Heart left ventricle (tissue), 16 donors: ENCODE measurements at regions not wholly inside any gene's neighbourhood (a gene's known extent, or its start where the extent isn't known, plus 50 kb on each side); places are given as distances from the start of the nearest gene placed in this dataset.

ENCODE experiments used
- ATAC-seq, 4 donors: fragments of 200-7000 bp; cut with Tn5 transposase; one replicate each; pipeline ENCODE4 v1.9.1; 2020 to 2022; ENCODE audit warnings: moderate library complexity in 4 of 4, mild to moderate bottlenecking in 3 of 4, moderate number of reproducible peaks in 1 of 4
- DNase-seq, 5 donors: peaks; one replicate each; pipeline ENCODE4 v3.0.0-alpha.2; 2020
- H3K27ac ChIP-seq, 12 donors: fragments of 200-600 bp; sonication (generic) in 4 of 12; one replicate each; pipeline versions ENCODE4 v1.5.0 to v1.8.0; 2016 to 2022; ENCODE audit warnings: mild to moderate bottlenecking in 2 of 12
- H3K27me3 ChIP-seq, 9 donors: fragments of 200-600 bp; sonication (generic) in 2 of 9; one replicate each; pipeline versions ENCODE4 v1.5.1 to v1.8.0; 2016 to 2022; ENCODE audit warnings: mild to moderate bottlenecking in 3 of 9
- H3K36me3 ChIP-seq, 9 donors: fragments of 200-600 bp; sonication (generic) in 2 of 9; one replicate each; pipeline versions ENCODE4 v1.5.0 to v1.8.0; 2018 to 2022; ENCODE audit warnings: mild to moderate bottlenecking in 2 of 9
- H3K4me1 ChIP-seq, 12 donors: fragments of 200-600 bp; sonication (generic) in 4 of 12; one replicate each; pipeline versions ENCODE4 v1.5.0 to v1.8.0; 2016 to 2022; ENCODE audit warnings: mild to moderate bottlenecking in 3 of 12
- H3K4me3 ChIP-seq, 12 donors: fragments of 200-600 bp; sonication (generic) in 4 of 12; one replicate each; pipeline versions ENCODE4 v1.5.0 to v1.8.0; 2017 to 2022; ENCODE audit warnings: mild to moderate bottlenecking in 9 of 12, moderate library complexity in 4 of 12
- H3K9me3 ChIP-seq, 12 donors: fragments of 200-600 bp; sonication (generic) in 4 of 12; one replicate each; pipeline versions ENCODE4 v1.5.0 to v1.8.0; 2016 to 2022; ENCODE audit warnings: mild to moderate bottlenecking in 1 of 12
- POLR2A ChIP-seq, 2 donors: fragments of 450-650 bp; IDR thresholded peaks; one replicate each; pipeline ENCODE4 v1.6.1; 2017; ENCODE audit warnings: antibody characterized with exemption in 2 of 2, mild to moderate bottlenecking in 2 of 2, moderate library complexity in 2 of 2
- WGBS, 4 donors: extraction: QIAGEN DNeasy Blood & Tissue Kit in 2 of 4; methylation state at CpG; one replicate each; pipeline versions ENCODE4 v1.1.5 to v1.1.7; 2013 to 2018; 5-methylcytosine and 5-hydroxymethylcytosine counted together
- intact Hi-C, 10 donors: fragments of 100-400 bp; cut with DNase I; formaldehyde crosslinking; loops; one replicate each; pipeline versions ENCODE4 v1.11.1 to v1.14.2; 2022
- TF ChIP-seq, protein P1 (sequence below), 12 donors: fragments of 200-600 bp; sonication (generic) in 4 of 12; IDR thresholded peaks; one replicate each; pipeline versions ENCODE4 v1.5.0 to v1.8.0; 2018 to 2022; ENCODE audit warnings: antibody characterized with exemption in 12 of 12, mild to moderate bottlenecking in 5 of 12
- donor health status: ischemic (EF 13 %, LVEDD 7.1; RV severe dilation, severe dysfunction).
- donor health status: healthy with polysubstance abuse.
- donor health status: DM: no; HTN: yes; CAD: no.
- donor health status: DM: no; HTN: no; CAD: no.
- donor health status: ischemic (EF 25% LVEDD 6.9; RV normal size, moderate dysfunction).
- donor health status: ischemic (EF 25% LVEDD 5.7; RV mildly dilated, moderate dysfunction).
- donor health status: healthy.
- donor health status: DM: yes; HTN: yes; CAD: no.
- donor health status: ischemic (EF 35%, LVEDD 5.7; RV mildly dilated, moderate dysfunction).
- donor health status: nonischemic (EF 11% LVEDD 7.7; RV severe dilation, severe dysfunction).
- donor health status: DM: yes; HTN: yes; CAD: no.
- donor health status: PGD.
- donor health status: ischemic (EF 29% LVEDD 5.4; RV normal size, mild dysfunction).
- donor health status: nonischemic (EF 23%, LVEDD 6.1; RV moderate dilation, normal function).

DNA sequence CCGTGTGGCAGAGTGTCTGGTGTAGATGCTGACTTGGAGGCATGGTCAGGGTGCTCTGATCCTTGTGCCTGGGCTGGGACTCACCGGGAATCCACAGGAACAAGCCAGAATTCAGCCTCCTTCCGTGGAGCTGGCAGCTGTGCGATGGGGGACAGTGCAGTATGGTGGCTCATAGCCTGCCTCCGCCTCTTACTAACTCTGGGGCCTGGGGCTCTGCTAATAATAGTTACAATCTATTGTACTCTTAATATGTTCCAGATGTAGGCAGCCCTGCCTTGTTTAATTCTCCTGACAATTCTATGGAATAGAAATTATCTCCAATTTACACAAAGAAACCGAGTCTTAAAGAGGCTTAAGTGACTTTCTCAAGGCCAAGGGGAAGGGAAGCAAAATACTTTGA, 77.6 kb downstream of the PCDH1 start:
- no peaks in the 10 kb centered on the region for H3K9me3 ChIP-seq
- H3K4me3 ChIP-seq = no peak overlapping the region
- H3K27ac ChIP-seq = no peak overlapping the region
- TF ChIP-seq, protein P1, sequence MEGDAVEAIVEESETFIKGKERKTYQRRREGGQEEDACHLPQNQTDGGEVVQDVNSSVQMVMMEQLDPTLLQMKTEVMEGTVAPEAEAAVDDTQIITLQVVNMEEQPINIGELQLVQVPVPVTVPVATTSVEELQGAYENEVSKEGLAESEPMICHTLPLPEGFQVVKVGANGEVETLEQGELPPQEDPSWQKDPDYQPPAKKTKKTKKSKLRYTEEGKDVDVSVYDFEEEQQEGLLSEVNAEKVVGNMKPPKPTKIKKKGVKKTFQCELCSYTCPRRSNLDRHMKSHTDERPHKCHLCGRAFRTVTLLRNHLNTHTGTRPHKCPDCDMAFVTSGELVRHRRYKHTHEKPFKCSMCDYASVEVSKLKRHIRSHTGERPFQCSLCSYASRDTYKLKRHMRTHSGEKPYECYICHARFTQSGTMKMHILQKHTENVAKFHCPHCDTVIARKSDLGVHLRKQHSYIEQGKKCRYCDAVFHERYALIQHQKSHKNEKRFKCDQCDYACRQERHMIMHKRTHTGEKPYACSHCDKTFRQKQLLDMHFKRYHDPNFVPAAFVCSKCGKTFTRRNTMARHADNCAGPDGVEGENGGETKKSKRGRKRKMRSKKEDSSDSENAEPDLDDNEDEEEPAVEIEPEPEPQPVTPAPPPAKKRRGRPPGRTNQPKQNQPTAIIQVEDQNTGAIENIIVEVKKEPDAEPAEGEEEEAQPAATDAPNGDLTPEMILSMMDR (IDR thresholded peaks at IDR 0.05) = no peak
- no peak for TF ChIP-seq POLR2A (IDR thresholded peaks at IDR 0.05)
- ATAC-seq (peak in 1 of 4 donors; percentile 10), DNase-seq (no peak)
- H3K27me3 ChIP-seq = peaks cover 0 to 11% (median 0%) of the 10 kb centered on the region in 9 donors
- intact Hi-C loops = loop anchor here in 1 of 10 donors (5.0 kb wide), 1 partner anchor 33 kb away; no protein-coding TSS in a partner anchor
- H3K4me1 ChIP-seq = peaks cover 0 to 33% (median 20%) of the 10 kb centered on the region in 12 donors
- 52 to 64% (median 60%) methylated on average over 6 of the region's 6 CpGs for WGBS, 4 donors
- no peaks in the 10 kb centered on the region for H3K36me3 ChIP-seq

DNA sequence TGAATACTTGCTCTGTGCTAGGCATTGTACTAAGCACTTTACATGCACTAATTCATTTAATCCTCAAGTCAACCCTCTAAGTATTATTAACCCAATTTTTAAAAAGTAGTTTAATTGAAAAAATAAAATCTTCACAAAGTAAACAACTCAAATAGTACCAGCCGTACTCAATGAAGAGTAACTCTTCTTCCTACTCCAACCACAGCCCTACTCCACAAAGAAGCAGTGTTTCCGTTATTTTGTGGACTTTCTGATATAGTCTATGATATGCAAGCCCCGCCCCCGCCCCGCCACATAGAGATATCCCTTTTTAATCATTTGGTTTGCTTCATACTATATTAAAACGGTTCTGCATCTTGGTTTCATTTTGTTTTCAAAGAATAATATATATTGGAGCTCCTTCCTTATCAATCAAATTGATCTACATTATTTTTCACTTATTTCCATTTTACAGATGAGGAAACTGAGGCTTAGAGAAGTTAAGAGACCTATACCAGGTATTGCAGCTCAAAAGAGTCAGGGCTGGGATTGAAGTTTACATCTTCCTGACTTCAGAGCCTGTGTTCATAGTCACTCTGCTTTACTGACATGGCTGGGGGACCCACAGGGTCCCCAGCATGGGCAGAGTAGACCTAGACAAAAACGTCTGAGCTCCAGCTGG, 78.6 kb downstream of the PCDH1 start:
- Histone ChIP-seq H3K4me3 (no peak overlapping the region), H3K27me3 (peaks cover 0 to 4% (median 0%) of the 10 kb centered on the region in 9 donors), H3K9me3 (no peaks in the 10 kb centered on the region), H3K27ac (no peak overlapping the region), H3K4me1 (peaks cover 0 to 23% (median 11%) of the 10 kb centered on the region in 12 donors), H3K36me3 (no peaks in the 10 kb centered on the region)
- DNase-seq = no peak
- TF ChIP-seq POLR2A (IDR thresholded peaks at IDR 0.05) = no peak
- TF ChIP-seq, protein P1 (IDR thresholded peaks at IDR 0.05) = no peak
- intact Hi-C loops = loop anchor here in 1 of 10 donors (5.0 kb wide), 1 partner anchor 32 kb away; no protein-coding TSS in a partner anchor
- no peak for ATAC-seq
- WGBS, 4 donors = 78 to 86% (median 84%) methylated on average over 7 of the region's 7 CpGs

DNA sequence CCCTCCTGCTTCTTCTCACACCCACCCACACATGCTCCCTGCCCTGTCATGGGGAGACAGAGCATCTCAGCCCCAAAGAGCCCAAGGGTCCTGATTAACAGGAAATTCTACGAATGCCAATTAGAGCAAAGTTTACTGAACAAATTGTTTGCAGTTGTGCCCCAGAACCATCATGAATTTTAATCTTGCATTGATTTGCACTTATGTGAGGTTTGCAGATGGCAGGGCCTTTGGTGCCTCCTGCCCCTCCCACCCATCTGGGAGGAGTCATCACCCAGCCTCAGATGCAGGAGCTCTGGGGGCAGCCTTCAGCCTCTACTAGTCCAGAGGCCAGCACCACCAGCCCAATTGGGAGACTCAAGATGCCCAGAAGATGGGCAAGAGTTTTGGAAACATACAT, 80.8 kb downstream of the PCDH1 start:
- intact Hi-C loops = no loop called here
- 0% methylated on average over 1 of the region's 1 CpG for WGBS, 4 donors
- no peak for DNase-seq
- Histone ChIP-seq H3K9me3 (no peaks in the 10 kb centered on the region), H3K27me3 (no peaks in the 10 kb centered on the region), H3K27ac (no peak overlapping the region), H3K4me1 (peaks cover 0 to 7% (median 0%) of the 10 kb centered on the region in 12 donors), H3K36me3 (no peaks in the 10 kb centered on the region), H3K4me3 (no peak overlapping the region)
- ATAC-seq = no peak
- no peak for TF ChIP-seq POLR2A (IDR thresholded peaks at IDR 0.05)
- TF ChIP-seq, protein P1 (IDR thresholded peaks at IDR 0.05) = no peak

DNA sequence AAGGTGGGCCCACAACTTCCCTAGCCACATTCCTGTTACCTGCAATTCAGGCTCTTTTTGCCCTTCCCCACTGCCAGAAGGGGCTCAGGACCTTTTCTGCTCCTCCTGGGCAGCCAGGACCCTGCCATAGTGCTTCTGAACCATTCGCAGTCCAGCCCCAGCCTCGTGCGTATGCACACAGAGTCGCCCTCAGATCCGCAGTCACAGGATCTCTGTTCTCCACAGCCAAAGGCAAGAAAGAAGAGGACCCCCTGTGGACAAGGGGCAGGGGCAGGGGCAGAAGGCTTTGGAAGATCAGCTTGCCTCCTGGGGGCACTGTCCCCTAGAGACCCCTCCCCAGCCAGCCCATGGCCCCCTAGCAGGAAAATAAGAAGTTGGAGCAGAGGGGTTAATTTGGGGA, 82.8 kb downstream of the PCDH1 start:
- no peaks in the 10 kb centered on the region for H3K27me3 ChIP-seq
- ATAC-seq = no peak
- DNase-seq = no peak
- H3K4me3 ChIP-seq = no peak overlapping the region
- no peak for TF ChIP-seq POLR2A (IDR thresholded peaks at IDR 0.05)
- TF ChIP-seq, protein P1 (IDR thresholded peaks at IDR 0.05) = no peak
- 79 to 100% (median 85%) methylated on average over 5 of the region's 5 CpGs for WGBS, 4 donors
- intact Hi-C loops = no loop called here
- no peaks in the 10 kb centered on the region for H3K9me3 ChIP-seq
- no peaks in the 10 kb centered on the region for H3K36me3 ChIP-seq
- no peak overlapping the region for H3K27ac ChIP-seq
- H3K4me1 ChIP-seq = peaks cover 0 to 4% (median 0%) of the 10 kb centered on the region in 12 donors
